ENCODE measurements at regions not wholly inside any gene's neighbourhood (a gene's known extent, or its start where the extent isn't known, plus 50 kb on each side); places are given as distances from the start of the nearest gene placed in this dataset.

DNA sequence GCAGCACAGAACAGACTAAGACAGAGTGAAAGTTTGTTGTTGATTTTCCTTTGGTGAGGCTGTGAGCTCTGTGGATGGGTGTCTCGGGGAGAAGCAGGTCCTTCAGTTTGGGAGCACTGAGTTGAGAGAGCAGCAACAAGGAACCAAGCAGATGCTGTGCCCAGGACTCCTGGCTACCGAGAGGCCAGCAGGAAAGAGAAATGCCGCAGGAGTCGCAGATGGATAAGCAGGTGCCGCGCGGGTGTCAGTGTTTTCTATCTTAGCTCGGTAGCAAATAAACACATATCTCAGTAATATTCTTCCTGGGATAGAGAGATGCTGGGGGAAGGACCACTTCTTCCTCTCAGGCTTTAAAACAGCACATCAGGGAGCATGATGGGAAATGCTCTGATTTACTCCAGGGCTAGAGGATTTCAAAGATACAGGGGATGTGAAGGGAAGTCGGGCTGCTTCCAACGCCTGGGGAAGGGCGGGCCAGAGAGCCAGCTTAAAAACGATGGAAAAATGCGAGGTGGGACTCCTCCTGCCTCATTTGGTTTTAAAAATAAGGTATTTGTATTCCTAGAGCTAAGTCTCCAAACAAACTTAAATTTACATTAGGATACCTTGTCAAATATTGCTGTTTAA, 470.7 kb upstream of the B3GAT1 start:
- no peak for TF ChIP-seq ARHGAP35 (CRISPR knock-in tag; IDR thresholded peaks at IDR 0.05; ENCODE audit: borderline replicate concordance)
- TF ChIP-seq BHLHE40 (IDR thresholded peaks at IDR 0.05; ENCODE audit: low read length): no peak
- TF ChIP-seq ZNF577 (CRISPR knock-in tag; IDR thresholded peaks at IDR 0.05; ENCODE audit: borderline replicate concordance, low read depth): no peak
- TF ChIP-seq ZNF598 (CRISPR knock-in tag; IDR thresholded peaks at IDR 0.05; ENCODE audit: borderline replicate concordance): no peak
- TF ChIP-seq, protein P1, sequence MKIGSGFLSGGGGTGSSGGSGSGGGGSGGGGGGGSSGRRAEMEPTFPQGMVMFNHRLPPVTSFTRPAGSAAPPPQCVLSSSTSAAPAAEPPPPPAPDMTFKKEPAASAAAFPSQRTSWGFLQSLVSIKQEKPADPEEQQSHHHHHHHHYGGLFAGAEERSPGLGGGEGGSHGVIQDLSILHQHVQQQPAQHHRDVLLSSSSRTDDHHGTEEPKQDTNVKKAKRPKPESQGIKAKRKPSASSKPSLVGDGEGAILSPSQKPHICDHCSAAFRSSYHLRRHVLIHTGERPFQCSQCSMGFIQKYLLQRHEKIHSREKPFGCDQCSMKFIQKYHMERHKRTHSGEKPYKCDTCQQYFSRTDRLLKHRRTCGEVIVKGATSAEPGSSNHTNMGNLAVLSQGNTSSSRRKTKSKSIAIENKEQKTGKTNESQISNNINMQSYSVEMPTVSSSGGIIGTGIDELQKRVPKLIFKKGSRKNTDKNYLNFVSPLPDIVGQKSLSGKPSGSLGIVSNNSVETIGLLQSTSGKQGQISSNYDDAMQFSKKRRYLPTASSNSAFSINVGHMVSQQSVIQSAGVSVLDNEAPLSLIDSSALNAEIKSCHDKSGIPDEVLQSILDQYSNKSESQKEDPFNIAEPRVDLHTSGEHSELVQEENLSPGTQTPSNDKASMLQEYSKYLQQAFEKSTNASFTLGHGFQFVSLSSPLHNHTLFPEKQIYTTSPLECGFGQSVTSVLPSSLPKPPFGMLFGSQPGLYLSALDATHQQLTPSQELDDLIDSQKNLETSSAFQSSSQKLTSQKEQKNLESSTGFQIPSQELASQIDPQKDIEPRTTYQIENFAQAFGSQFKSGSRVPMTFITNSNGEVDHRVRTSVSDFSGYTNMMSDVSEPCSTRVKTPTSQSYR (CRISPR knock-in tag; IDR thresholded peaks at IDR 0.05; ENCODE audit: borderline replicate concordance): no peak
- TF ChIP-seq, protein P2, sequence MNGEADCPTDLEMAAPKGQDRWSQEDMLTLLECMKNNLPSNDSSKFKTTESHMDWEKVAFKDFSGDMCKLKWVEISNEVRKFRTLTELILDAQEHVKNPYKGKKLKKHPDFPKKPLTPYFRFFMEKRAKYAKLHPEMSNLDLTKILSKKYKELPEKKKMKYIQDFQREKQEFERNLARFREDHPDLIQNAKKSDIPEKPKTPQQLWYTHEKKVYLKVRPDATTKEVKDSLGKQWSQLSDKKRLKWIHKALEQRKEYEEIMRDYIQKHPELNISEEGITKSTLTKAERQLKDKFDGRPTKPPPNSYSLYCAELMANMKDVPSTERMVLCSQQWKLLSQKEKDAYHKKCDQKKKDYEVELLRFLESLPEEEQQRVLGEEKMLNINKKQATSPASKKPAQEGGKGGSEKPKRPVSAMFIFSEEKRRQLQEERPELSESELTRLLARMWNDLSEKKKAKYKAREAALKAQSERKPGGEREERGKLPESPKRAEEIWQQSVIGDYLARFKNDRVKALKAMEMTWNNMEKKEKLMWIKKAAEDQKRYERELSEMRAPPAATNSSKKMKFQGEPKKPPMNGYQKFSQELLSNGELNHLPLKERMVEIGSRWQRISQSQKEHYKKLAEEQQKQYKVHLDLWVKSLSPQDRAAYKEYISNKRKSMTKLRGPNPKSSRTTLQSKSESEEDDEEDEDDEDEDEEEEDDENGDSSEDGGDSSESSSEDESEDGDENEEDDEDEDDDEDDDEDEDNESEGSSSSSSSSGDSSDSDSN (CRISPR knock-in tag; IDR thresholded peaks at IDR 0.05): no peak
- TF ChIP-seq, protein P3, sequence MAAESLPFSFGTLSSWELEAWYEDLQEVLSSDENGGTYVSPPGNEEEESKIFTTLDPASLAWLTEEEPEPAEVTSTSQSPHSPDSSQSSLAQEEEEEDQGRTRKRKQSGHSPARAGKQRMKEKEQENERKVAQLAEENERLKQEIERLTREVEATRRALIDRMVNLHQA (CRISPR knock-in tag; IDR thresholded peaks at IDR 0.05): no peak
- Histone ChIP-seq H3K4me1 (ENCODE audit: insufficient read depth, low read length) (no peaks in the 10 kb centered on the region), H2AFZ (ENCODE audit: low read length) (no peak overlapping the region), H3K4me3 (replicated peaks in 1 of 3; ENCODE audit: insufficient read depth in 1 of 3, low read depth in 2 of 3, low read length in 3 of 3) (no peak overlapping the region), H3K36me3 (replicated peaks in 1 of 2; ENCODE audit: control insufficient read depth in 1 of 2, insufficient read depth in 2 of 2, low read length in 2 of 2) (no peaks in the 10 kb centered on the region), H3K9me3 (ENCODE audit: low read length) (no peaks in the 10 kb centered on the region), H3K27me3 (ENCODE audit: control insufficient read depth in 1 of 2, insufficient read depth in 2 of 2, low read length in 2 of 2) (peaks cover 0 to 35% of the 10 kb centered on the region in 2 experiments; a peak in 3 of 5 replicates), H3K79me2 (ENCODE audit: insufficient read depth, low read length) (no peaks in the 10 kb centered on the region), H3K9ac (ENCODE audit: insufficient read depth, low read depth, low read length) (no peak overlapping the region), H3K4me2 (ENCODE audit: low read depth, low read length) (no peak overlapping the region), H4K20me1 (ENCODE audit: insufficient read depth, low read length) (no peaks in the 10 kb centered on the region), H3K27ac (ENCODE audit: extremely low read length, insufficient read depth, low read length) (no peak overlapping the region)
- no peak for DNase-seq (ENCODE audit: low spot score)
- in situ Hi-C loops (cut with HindIII; ENCODE audit: extremely low pct_ligation_motif_present, low pct_unique_long_range_greater_than_20kb) (no loop called here), intact Hi-C loops (cut with micrococcal nuclease; ENCODE audit: unreplicated experiment) (no loop called here)
- CTCF ChIA-PET (ENCODE audit: low intra/inter-chr PET ratio, low total read pairs): no interaction called here
- 39% methylated on average over 13 of the region's 13 CpGs for WGBS (ENCODE audit: low lambda C conversion rate)
- POLR2A ChIA-PET: no interaction called here
- no TSS peak for BruUV-seq (replicated peaks)
- FAIRE-seq: no peak
- ATAC-seq: no peak
